DND-41 (cell line): ENCODE measurements at regions not wholly inside any gene's neighbourhood (a gene's known extent, or its start where the extent isn't known, plus 50 kb on each side); places are given as distances from the start of the nearest gene placed in this dataset.

Experiments
- EZH2 ChIP-seq: IDR thresholded peaks from 3 replicates; pipeline ENCODE4 v1.6.1; 2012; ENCODE audit warnings: borderline replicate concordance, low read depth, mild to moderate bottlenecking, moderate library complexity, low read length, inconsistent platforms; ENCODE audit not compliant: severe bottlenecking
- TF ChIP-seq, protein P1 (sequence below): IDR thresholded peaks from 2 replicates; pipeline ENCODE4 v1.5.1; 2012; ENCODE audit warnings: borderline replicate concordance, low read length, moderate library complexity, mild to moderate bottlenecking; ENCODE audit not compliant: poor library complexity, severe bottlenecking; ENCODE audit errors: extremely low read depth

DNA sequence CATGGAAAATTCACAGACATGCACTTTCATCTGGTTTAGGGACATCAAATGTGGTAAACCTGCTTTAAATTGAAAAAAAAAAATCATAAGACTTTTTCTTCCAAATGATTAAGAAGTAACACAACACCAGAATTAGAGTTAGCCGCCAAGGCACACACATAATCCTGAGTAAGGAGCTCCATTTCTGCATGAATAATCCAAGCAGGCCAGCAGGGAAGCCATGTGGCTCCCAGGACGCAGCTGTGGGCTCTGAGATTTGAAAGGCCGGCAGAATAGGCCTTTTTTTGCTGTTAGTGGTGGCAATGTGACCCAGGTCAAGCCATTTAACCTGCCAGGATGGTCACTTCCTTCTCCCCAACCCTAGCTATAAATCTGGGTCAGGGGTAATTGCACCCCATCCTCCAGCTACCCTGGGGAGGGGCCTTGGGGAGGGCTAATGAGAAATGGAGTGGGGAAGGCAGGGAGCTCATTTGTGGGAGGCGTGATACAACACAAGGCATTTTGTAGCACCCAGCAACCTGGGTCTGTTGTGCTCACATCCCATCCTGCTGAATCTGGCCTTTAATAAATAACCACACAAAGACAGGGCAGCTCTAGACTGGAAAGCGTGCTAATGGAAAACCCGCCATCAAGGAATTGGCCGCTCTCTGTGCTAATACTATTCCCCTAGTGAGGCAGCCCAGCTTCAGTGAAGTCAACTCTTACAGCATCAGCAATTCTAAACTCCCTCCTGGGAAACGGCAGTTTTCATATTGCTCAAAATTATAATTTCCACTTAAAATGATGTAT lies 178.5 kb downstream of the RHOU start:
- TF ChIP-seq, protein P1, sequence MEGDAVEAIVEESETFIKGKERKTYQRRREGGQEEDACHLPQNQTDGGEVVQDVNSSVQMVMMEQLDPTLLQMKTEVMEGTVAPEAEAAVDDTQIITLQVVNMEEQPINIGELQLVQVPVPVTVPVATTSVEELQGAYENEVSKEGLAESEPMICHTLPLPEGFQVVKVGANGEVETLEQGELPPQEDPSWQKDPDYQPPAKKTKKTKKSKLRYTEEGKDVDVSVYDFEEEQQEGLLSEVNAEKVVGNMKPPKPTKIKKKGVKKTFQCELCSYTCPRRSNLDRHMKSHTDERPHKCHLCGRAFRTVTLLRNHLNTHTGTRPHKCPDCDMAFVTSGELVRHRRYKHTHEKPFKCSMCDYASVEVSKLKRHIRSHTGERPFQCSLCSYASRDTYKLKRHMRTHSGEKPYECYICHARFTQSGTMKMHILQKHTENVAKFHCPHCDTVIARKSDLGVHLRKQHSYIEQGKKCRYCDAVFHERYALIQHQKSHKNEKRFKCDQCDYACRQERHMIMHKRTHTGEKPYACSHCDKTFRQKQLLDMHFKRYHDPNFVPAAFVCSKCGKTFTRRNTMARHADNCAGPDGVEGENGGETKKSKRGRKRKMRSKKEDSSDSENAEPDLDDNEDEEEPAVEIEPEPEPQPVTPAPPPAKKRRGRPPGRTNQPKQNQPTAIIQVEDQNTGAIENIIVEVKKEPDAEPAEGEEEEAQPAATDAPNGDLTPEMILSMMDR = no peak
- no peak for TF ChIP-seq EZH2
